OCI-LY3 (cell line): ENCODE measurements at regions not wholly inside any gene's neighbourhood (a gene's known extent, or its start where the extent isn't known, plus 50 kb on each side); places are given as distances from the start of the nearest gene placed in this dataset.

Experiments used
- CTCF ChIP-seq: fragments of 200-600, 300-600 bp; sonication (generic); IDR thresholded peaks from 2 replicates; pipeline ENCODE4 v1.5.1; 2014; ENCODE audit warnings: antibody characterized with exemption, low read length, low read depth
- EZH2phosphoT487 ChIP-seq: fragments of 200-600 bp; shearing (Covaris generic); IDR thresholded peaks from 2 replicates; pipeline ENCODE4 v1.6.1; 2018; ENCODE audit warnings: antibody characterized with exemption, mixed run types, low read depth

GRCh38 chr2:78766459-78766858, 259.0 kb upstream of the REG3G start:
- TF ChIP-seq CTCF: no peak
- no peak for TF ChIP-seq EZH2phosphoT487
